GM12878 (cell line): ENCODE measurements at regions not wholly inside any gene's neighbourhood (a gene's known extent, or its start where the extent isn't known, plus 50 kb on each side); places are given as distances from the start of the nearest gene placed in this dataset.

Source experiments
- ATAC-seq: fragments of 200-7000 bp; cut with Tn5 transposase; 3 replicates; pipeline ENCODE4 v1.9.1; 2020; ENCODE audit warnings: mild to moderate bottlenecking, moderate library complexity
- BruUV-seq: library from RNA; stranded (reverse); fragments of 400-500 nt; replicated peaks from 2 replicates; lab custom pipeline; 2021; lab: Mats Ljungman, UMichigan
- CTCF ChIA-PET: fragments of 300-600 bp; sonication (Branson Sonifier 250); formaldehyde crosslinking; extraction: SDS; loops from one replicate; lab custom pipeline; 2021; ENCODE audit warnings: inconsistent platforms; lab: Yijun Ruan, JAX
- POLR2A ChIA-PET: fragments of 350-600 bp; formaldehyde crosslinking; extraction: SDS; loops from one replicate; lab custom pipeline; 2021; ENCODE audit warnings: inconsistent platforms; lab: Charles Lee
- RAD21 ChIA-PET: fragments of 300-600 bp; sonication (Branson Sonifier 250); formaldehyde crosslinking; loops from one replicate; lab custom pipeline; 2023; ENCODE audit warnings: antibody characterized with exemption; ENCODE audit not compliant: unreplicated experiment; lab: Charles Lee
- SMC1A ChIA-PET: fragments of 300-600 bp; sonication (Branson Sonifier 250); formaldehyde crosslinking; loops from one replicate; lab custom pipeline; 2023; ENCODE audit not compliant: unreplicated experiment, uncharacterized antibody; lab: Charles Lee
- DNase-seq: peaks from one replicate; pipeline ENCODE4 v3.0.0-alpha.2; 2011; ENCODE audit warnings: low read depth, low spot score
- FAIRE-seq: peaks from 3 replicates; lab custom pipeline; 2011; peaks lifted over from hg19 to GRCh38; lab: Jason Lieb, UNC
- H2AFZ ChIP-seq: 2 replicates; pipeline ENCODE4 v1.6.0; 2011; ENCODE audit warnings: low read depth, low read length, control low read depth; ENCODE audit not compliant: control insufficient read depth
- H3K27ac ChIP-seq: 2 replicates; pipeline ENCODE4 v1.5.1; 2011; ENCODE audit warnings: control low read depth; ENCODE audit not compliant: control insufficient read depth, insufficient read depth
- H3K27me3 ChIP-seq, 2 experiments: replicated peaks in 1 of 2; 2 replicates each; pipeline versions ENCODE4 v1.6.0 to v1.6.1; 2011; ENCODE audit warnings: low read length in 1 of 2; ENCODE audit not compliant: control insufficient read depth in 2 of 2, insufficient read depth in 2 of 2
- H3K36me3 ChIP-seq, 2 experiments: 2 replicates each; pipeline ENCODE4 v1.5.1; 2011; ENCODE audit warnings: low read length in 1 of 2; ENCODE audit not compliant: control insufficient read depth in 2 of 2, insufficient read depth in 2 of 2
- H3K4me1 ChIP-seq: 2 replicates; pipeline ENCODE4 v1.6.1; 2011; ENCODE audit warnings: mild to moderate bottlenecking, low read length, moderate library complexity, mixed read lengths; ENCODE audit not compliant: control insufficient read depth, insufficient read depth
- H3K4me2 ChIP-seq: 2 replicates; pipeline ENCODE4 v1.6.0; 2011; ENCODE audit warnings: control low read depth; ENCODE audit not compliant: control insufficient read depth, insufficient read depth
- H3K4me3 ChIP-seq: fragments of 200-600 bp; sonication (generic); 2 replicates; pipeline ENCODE4 v1.5.1; 2016
- H3K79me2 ChIP-seq: 2 replicates; pipeline ENCODE4 v1.6.0; 2011; ENCODE audit warnings: low read length; ENCODE audit not compliant: control insufficient read depth, insufficient read depth
- H3K9ac ChIP-seq: 2 replicates; pipeline ENCODE4 v1.8.0; 2011; ENCODE audit warnings: low read length, control low read depth, mixed read lengths; ENCODE audit not compliant: control insufficient read depth, insufficient read depth
- H3K9me3 ChIP-seq: replicated peaks from 3 replicates; pipeline ENCODE4 v1.5.1; 2011; ENCODE audit warnings: mild to moderate bottlenecking, low read length; ENCODE audit not compliant: control insufficient read depth, insufficient read depth
- H4K20me1 ChIP-seq: 2 replicates; pipeline ENCODE4 v1.6.0; 2011; ENCODE audit not compliant: control insufficient read depth, insufficient read depth
- BMI1 ChIP-seq: fragments of 450-650 bp; IDR thresholded peaks from 2 replicates; pipeline ENCODE4 v1.6.1; 2016; ENCODE audit warnings: mild to moderate bottlenecking, moderate library complexity, borderline replicate concordance
- HDAC6 ChIP-seq: fragments of 200-600 bp; sonication (generic); IDR thresholded peaks from one replicate; pipeline ENCODE4 v1.8.0; 2017; ENCODE audit warnings: antibody characterized with exemption; ENCODE audit not compliant: unreplicated experiment
- MXI1 ChIP-seq: fragments of 150-350 bp; IDR thresholded peaks from 2 replicates; pipeline ENCODE4 v1.6.1; 2011; ENCODE audit warnings: low read depth, mild to moderate bottlenecking, inconsistent platforms, low read length, improper control_type of control experiment
- RB1 ChIP-seq: fragments of 450-650 bp; formaldehyde crosslinking; IDR thresholded peaks from 2 replicates; pipeline ENCODE4 v1.6.1; 2017; ENCODE audit warnings: mild to moderate bottlenecking, borderline replicate concordance
- SMAD1 ChIP-seq: fragments of 450-650 bp; IDR thresholded peaks from 2 replicates; pipeline ENCODE4 v1.6.1; 2018; ENCODE audit warnings: mild to moderate bottlenecking, low read depth; ENCODE audit not compliant: partially characterized antibody
- SMC3 ChIP-seq: IDR thresholded peaks from 2 replicates; pipeline ENCODE4 v1.6.1; 2011; ENCODE audit warnings: low read length, improper control_type of control experiment, borderline replicate concordance
- SP1 ChIP-seq: IDR thresholded peaks from one replicate; pipeline ENCODE4 v1.6.1; 2011; ENCODE audit warnings: low read depth, low read length
- SPI1 ChIP-seq: IDR thresholded peaks from 2 replicates; pipeline ENCODE4 v1.6.1; 2011; ENCODE audit warnings: low read depth, mild to moderate bottlenecking, low read length, moderate library complexity, borderline replicate concordance; ENCODE audit not compliant: insufficient read depth
- SRF ChIP-seq, 2 experiments: IDR thresholded peaks; 2 replicates each; pipeline ENCODE4 v1.6.1; 2011; ENCODE audit warnings: low read depth in 2 of 2, low read length in 2 of 2, mild to moderate bottlenecking in 1 of 2, moderate library complexity in 1 of 2
- SUPT20H ChIP-seq: IDR thresholded peaks from 2 replicates; pipeline ENCODE4 v1.6.1; 2011; ENCODE audit warnings: low read depth, mild to moderate bottlenecking, low read length, moderate library complexity, borderline replicate concordance; ENCODE audit not compliant: control insufficient read depth
- YY1 ChIP-seq: IDR thresholded peaks from 2 replicates; pipeline ENCODE4 v1.6.1; 2011; ENCODE audit warnings: low read depth, mild to moderate bottlenecking, low read length
- ZNF24 ChIP-seq: fragments of 450-650 bp; IDR thresholded peaks from 2 replicates; pipeline ENCODE4 v1.6.1; 2017; ENCODE audit warnings: antibody characterized with exemption, mild to moderate bottlenecking
- WGBS: methylation state at CpG from one replicate; pipeline ENCODE4 v1.1.6; 2016; ENCODE audit warnings: low lambda C conversion rate; ENCODE audit not compliant: insufficient replicate concordance, insufficient coverage; ENCODE audit errors: missing lambda C conversion rate; 5-methylcytosine and 5-hydroxymethylcytosine counted together
- in situ Hi-C: fragments of 300-500 bp; cut with MboI; formaldehyde crosslinking; loops from 9 replicates; pipeline ENCODE4 v1.14.3; 2018; ENCODE audit warnings: mixed read lengths
- intact Hi-C: fragments of 100-400 bp; cut with micrococcal nuclease; formaldehyde crosslinking; loops from one replicate; pipeline ENCODE4 v1.14.2; 2022; ENCODE audit not compliant: unreplicated experiment
- TF ChIP-seq, protein P1 (sequence below): fragments of 450-650 bp; IDR thresholded peaks from 2 replicates; pipeline ENCODE4 v1.6.1; 2016; ENCODE audit warnings: mild to moderate bottlenecking
- TF ChIP-seq, protein P2 (sequence below): fragments of 450-650 bp; formaldehyde crosslinking; IDR thresholded peaks from 2 replicates; pipeline ENCODE4 v1.4.0; 2022; ENCODE audit warnings: mild to moderate bottlenecking, moderate library complexity
- TF ChIP-seq, protein P3 (sequence below): fragments of 450-650 bp; IDR thresholded peaks from 2 replicates; pipeline ENCODE4 v1.6.1; 2018; ENCODE audit warnings: mild to moderate bottlenecking, low read depth, moderate library complexity; ENCODE audit not compliant: partially characterized antibody
- TF ChIP-seq, protein P4 (sequence below): IDR thresholded peaks from 2 replicates; pipeline ENCODE4 v1.6.1; 2011; ENCODE audit warnings: borderline replicate concordance, low read depth, mild to moderate bottlenecking, moderate library complexity, mixed read lengths, low read length; ENCODE audit not compliant: insufficient read depth; ENCODE audit errors: extremely low read length

DNA sequence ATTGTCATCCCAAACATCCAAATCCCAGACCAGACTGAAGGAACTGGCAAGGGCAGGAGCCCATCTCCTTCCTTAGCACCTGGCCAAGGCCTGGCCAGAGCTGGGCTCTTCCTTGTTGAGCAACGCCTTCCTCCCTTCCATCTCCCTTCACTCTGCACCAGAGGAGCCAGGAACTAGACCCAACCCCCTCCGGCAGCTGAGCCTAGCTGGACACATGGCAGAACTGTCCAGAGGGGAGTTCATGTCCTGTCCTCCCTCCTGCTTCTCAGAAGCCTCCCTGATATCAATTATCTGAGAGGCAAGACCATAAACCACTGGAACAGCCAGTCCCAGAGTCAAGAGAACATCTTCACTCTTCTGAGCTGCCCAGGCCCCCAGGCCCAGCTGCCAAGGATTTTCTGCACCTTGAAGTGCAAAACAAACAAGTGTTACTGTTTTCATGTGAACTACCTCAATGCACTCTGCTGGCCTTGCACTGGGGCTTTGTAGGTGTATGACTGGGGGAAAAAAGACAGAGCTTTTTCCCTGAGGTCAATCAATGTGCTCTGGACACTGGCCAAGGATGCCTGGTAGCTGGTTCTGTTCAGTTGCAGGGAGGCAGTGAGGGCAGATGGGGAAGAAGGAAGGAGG lies 104.5 kb upstream of the KCNK12 start:
- no TSS peak for BruUV-seq
- intact Hi-C loops, result no loop called here
- no peaks in the 10 kb centered on the region for H3K27me3 ChIP-seq
- no peaks in the 10 kb centered on the region for H3K79me2 ChIP-seq
- ChIA-PET SMC1A (interaction anchor here (0.6 to 1.3 kb wide), 3 partner anchors 92 to 379 kb away, joined by 3 to 4 read pairs (median 3); no protein-coding TSS in a partner anchor), CTCF (interaction anchor here (0.6 to 1.5 kb wide), 3 partner anchors 10 to 24 kb away, joined by 3 to 4 read pairs (median 3); no protein-coding TSS in a partner anchor), RAD21 (no interaction called here), POLR2A (no interaction called here)
- TF ChIP-seq, protein P1, sequence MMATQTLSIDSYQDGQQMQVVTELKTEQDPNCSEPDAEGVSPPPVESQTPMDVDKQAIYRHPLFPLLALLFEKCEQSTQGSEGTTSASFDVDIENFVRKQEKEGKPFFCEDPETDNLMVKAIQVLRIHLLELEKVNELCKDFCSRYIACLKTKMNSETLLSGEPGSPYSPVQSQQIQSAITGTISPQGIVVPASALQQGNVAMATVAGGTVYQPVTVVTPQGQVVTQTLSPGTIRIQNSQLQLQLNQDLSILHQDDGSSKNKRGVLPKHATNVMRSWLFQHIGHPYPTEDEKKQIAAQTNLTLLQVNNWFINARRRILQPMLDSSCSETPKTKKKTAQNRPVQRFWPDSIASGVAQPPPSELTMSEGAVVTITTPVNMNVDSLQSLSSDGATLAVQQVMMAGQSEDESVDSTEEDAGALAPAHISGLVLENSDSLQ, result no peak
- TF ChIP-seq SMC3 (no peak), SMAD1 (no peak), RB1 (no peak), SUPT20H (no peak), SRF (IDR thresholded peaks at IDR 0.05; ENCODE audit: low read depth in 2 of 2, low read length in 2 of 2) (no peak), ZNF24 (no peak), SPI1 (no peak), BMI1 (no peak), SP1 (no peak), MXI1 (no peak), HDAC6 (no peak), YY1 (no peak)
- TF ChIP-seq, protein P2, sequence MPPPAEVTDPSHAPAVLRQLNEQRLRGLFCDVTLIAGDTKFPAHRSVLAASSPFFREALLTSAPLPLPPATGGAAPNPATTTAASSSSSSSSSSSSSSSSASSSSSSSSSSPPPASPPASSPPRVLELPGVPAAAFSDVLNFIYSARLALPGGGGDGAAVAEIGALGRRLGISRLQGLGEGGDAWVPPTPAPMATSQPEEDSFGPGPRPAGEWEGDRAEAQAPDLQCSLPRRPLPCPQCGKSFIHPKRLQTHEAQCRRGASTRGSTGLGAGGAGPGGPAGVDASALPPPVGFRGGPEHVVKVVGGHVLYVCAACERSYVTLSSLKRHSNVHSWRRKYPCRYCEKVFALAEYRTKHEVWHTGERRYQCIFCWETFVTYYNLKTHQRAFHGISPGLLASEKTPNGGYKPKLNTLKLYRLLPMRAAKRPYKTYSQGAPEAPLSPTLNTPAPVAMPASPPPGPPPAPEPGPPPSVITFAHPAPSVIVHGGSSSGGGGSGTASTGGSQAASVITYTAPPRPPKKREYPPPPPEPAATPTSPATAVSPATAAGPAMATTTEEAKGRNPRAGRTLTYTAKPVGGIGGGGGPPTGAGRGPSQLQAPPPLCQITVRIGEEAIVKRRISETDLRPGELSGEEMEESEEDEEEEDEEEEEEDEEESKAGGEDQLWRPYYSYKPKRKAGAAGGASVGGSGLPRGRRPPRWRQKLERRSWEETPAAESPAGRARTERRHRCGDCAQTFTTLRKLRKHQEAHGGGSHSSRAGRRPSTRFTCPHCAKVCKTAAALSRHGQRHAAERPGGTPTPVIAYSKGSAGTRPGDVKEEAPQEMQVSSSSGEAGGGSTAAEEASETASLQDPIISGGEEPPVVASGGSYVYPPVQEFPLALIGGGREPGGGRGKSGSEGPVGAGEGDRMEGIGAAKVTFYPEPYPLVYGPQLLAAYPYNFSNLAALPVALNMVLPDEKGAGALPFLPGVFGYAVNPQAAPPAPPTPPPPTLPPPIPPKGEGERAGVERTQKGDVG (CRISPR knock-in tag), result no peak
- TF ChIP-seq, protein P3, sequence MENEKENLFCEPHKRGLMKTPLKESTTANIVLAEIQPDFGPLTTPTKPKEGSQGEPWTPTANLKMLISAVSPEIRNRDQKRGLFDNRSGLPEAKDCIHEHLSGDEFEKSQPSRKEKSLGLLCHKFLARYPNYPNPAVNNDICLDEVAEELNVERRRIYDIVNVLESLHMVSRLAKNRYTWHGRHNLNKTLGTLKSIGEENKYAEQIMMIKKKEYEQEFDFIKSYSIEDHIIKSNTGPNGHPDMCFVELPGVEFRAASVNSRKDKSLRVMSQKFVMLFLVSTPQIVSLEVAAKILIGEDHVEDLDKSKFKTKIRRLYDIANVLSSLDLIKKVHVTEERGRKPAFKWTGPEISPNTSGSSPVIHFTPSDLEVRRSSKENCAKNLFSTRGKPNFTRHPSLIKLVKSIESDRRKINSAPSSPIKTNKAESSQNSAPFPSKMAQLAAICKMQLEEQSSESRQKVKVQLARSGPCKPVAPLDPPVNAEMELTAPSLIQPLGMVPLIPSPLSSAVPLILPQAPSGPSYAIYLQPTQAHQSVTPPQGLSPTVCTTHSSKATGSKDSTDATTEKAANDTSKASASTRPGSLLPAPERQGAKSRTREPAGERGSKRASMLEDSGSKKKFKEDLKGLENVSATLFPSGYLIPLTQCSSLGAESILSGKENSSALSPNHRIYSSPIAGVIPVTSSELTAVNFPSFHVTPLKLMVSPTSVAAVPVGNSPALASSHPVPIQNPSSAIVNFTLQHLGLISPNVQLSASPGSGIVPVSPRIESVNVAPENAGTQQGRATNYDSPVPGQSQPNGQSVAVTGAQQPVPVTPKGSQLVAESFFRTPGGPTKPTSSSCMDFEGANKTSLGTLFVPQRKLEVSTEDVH, result no peak
- TF ChIP-seq, protein P4, sequence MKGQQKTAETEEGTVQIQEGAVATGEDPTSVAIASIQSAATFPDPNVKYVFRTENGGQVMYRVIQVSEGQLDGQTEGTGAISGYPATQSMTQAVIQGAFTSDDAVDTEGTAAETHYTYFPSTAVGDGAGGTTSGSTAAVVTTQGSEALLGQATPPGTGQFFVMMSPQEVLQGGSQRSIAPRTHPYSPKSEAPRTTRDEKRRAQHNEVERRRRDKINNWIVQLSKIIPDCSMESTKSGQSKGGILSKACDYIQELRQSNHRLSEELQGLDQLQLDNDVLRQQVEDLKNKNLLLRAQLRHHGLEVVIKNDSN, result no peak
- no peaks in the 10 kb centered on the region for H3K4me1 ChIP-seq
- no peak overlapping the region for H3K9ac ChIP-seq
- no peak overlapping the region for H3K27ac ChIP-seq
- H3K9me3 ChIP-seq, result no peaks in the 10 kb centered on the region
- H2AFZ ChIP-seq, result no peak overlapping the region
- in situ Hi-C loops, result no loop called here
- no peak for ATAC-seq
- no peak for FAIRE-seq
- H3K36me3 ChIP-seq, result no peaks in the 10 kb centered on the region
- WGBS, result 51% methylated on average over 2 of the region's 2 CpGs
- H4K20me1 ChIP-seq, result no peaks in the 10 kb centered on the region
- H3K4me3 ChIP-seq, result no peak overlapping the region
- DNase-seq, result no peak
- H3K4me2 ChIP-seq, result no peak overlapping the region
